ENCODE measurements at regions not wholly inside any gene's neighbourhood (a gene's known extent, or its start where the extent isn't known, plus 50 kb on each side); places are given as distances from the start of the nearest gene placed in this dataset.

DNA sequence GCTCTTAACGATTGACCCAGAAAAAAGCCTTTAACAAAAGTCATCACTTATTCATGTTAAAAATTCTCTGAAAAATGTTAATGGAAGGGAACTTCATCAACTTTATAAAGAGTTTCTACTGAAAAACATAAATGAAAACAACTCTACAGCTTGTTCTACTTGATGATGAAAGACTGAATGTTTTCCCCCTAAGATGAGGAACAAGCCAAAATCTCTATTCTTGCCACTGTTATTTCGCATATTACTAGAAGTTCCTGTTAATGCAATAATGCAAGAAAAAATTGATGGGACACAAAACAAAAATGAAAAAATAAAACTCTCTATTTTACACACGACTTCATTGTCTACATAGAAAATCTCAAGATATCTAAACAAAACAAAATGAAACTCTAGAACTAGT, 249.8 kb upstream of the AKR1E2 start:
- Mint-ChIP-seq H3K4me1 (ENCODE audit: unreplicated experiment) (no peaks in the 10 kb centered on the region), H3K9me3 (ENCODE audit: unreplicated experiment) (no peaks in the 10 kb centered on the region), H3K36me3 (ENCODE audit: low read depth, unreplicated experiment) (no peaks in the 10 kb centered on the region), H3K27ac (ENCODE audit: unreplicated experiment) (no peak overlapping the region), H3K27me3 (ENCODE audit: unreplicated experiment) (no peaks in the 10 kb centered on the region), H3K4me3 (ENCODE audit: unreplicated experiment) (no peak overlapping the region)
- DNase-seq (ENCODE audit: low spot score), result no peak
- TF ChIP-seq, protein P1, sequence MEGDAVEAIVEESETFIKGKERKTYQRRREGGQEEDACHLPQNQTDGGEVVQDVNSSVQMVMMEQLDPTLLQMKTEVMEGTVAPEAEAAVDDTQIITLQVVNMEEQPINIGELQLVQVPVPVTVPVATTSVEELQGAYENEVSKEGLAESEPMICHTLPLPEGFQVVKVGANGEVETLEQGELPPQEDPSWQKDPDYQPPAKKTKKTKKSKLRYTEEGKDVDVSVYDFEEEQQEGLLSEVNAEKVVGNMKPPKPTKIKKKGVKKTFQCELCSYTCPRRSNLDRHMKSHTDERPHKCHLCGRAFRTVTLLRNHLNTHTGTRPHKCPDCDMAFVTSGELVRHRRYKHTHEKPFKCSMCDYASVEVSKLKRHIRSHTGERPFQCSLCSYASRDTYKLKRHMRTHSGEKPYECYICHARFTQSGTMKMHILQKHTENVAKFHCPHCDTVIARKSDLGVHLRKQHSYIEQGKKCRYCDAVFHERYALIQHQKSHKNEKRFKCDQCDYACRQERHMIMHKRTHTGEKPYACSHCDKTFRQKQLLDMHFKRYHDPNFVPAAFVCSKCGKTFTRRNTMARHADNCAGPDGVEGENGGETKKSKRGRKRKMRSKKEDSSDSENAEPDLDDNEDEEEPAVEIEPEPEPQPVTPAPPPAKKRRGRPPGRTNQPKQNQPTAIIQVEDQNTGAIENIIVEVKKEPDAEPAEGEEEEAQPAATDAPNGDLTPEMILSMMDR (IDR thresholded peaks at IDR 0.05; ENCODE audit: unreplicated experiment), result no peak

DNA sequence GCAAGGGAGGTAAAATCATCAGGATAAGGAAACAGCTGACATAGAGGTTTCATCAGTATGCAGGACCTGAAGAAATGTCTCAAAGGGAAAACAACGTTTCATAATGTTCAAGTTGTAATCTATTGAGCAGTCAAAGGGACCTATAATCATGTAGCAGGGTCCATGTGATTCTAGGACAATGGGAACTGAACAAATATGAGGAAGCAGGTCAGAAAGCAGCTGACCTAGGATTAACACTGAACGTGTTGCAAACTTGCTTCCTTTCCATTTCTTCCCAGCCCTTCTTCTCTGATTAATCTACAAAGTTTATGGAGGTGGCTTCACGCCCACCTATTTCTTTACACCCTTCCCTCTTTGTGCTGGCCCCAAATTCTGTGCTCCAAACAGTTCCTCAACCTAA, 256.9 kb upstream of the AKR1E2 start:
- TF ChIP-seq, protein P1 (IDR thresholded peaks at IDR 0.05; ENCODE audit: unreplicated experiment), result no peak
- Mint-ChIP-seq H3K9me3 (ENCODE audit: unreplicated experiment) (no peaks in the 10 kb centered on the region), H3K27me3 (ENCODE audit: unreplicated experiment) (no peaks in the 10 kb centered on the region), H3K36me3 (ENCODE audit: low read depth, unreplicated experiment) (no peaks in the 10 kb centered on the region), H3K4me1 (ENCODE audit: unreplicated experiment) (no peaks in the 10 kb centered on the region), H3K4me3 (ENCODE audit: unreplicated experiment) (no peak overlapping the region), H3K27ac (ENCODE audit: unreplicated experiment) (no peak overlapping the region)
- DNase-seq (ENCODE audit: low spot score), result no peak

DNA sequence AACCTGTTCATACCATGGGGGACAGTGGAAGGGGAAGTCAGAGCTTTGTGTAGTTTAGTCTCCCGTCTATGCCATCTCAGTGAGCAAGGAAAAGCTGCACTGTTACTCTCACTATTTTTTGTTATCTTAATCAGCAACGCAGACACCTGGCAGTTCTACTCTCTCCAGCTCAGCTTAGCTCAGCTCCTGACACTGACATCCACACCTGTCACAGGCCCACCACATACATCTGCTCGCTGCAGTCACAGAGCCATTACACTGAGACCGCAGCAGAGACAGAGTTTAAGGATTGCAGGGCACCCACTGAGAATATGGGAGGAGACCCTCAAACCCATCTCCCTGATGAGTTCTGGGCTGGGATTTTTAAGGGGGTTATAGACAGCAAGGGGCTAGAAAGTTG, 257.3 kb upstream of the AKR1E2 start:
- no peak for DNase-seq (ENCODE audit: low spot score)
- TF ChIP-seq, protein P1 (IDR thresholded peaks at IDR 0.05; ENCODE audit: unreplicated experiment), result no peak
- Mint-ChIP-seq H3K27ac (ENCODE audit: unreplicated experiment) (no peak overlapping the region), H3K9me3 (ENCODE audit: unreplicated experiment) (no peaks in the 10 kb centered on the region), H3K4me3 (ENCODE audit: unreplicated experiment) (no peak overlapping the region), H3K36me3 (ENCODE audit: low read depth, unreplicated experiment) (no peaks in the 10 kb centered on the region), H3K27me3 (ENCODE audit: unreplicated experiment) (no peaks in the 10 kb centered on the region), H3K4me1 (ENCODE audit: unreplicated experiment) (no peaks in the 10 kb centered on the region)

DNA sequence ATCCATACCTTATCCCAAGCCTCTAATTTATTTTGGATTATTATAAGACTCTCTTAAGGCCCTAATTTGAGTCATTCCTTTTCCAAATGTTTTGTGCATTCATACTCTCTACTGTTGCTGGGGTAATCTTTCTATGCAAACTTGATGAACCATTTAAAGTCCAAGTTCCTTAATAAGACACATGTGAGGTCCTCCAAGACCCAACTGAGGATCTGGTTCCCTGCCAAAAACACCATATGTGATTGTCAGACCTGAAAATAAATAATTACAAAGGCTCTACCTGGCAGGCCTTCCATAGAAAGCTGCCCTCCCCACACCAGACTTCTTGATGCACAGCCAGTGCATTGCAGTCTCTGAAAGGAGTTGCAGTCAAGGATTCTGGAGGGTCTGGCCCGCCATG, 257.9 kb upstream of the AKR1E2 start:
- Mint-ChIP-seq H3K36me3 (ENCODE audit: low read depth, unreplicated experiment) (no peaks in the 10 kb centered on the region), H3K4me3 (ENCODE audit: unreplicated experiment) (no peak overlapping the region), H3K4me1 (ENCODE audit: unreplicated experiment) (no peaks in the 10 kb centered on the region), H3K9me3 (ENCODE audit: unreplicated experiment) (no peaks in the 10 kb centered on the region), H3K27ac (ENCODE audit: unreplicated experiment) (no peak overlapping the region), H3K27me3 (ENCODE audit: unreplicated experiment) (no peaks in the 10 kb centered on the region)
- DNase-seq (ENCODE audit: low spot score), result no peak
- TF ChIP-seq, protein P1 (IDR thresholded peaks at IDR 0.05; ENCODE audit: unreplicated experiment), result no peak

DNA sequence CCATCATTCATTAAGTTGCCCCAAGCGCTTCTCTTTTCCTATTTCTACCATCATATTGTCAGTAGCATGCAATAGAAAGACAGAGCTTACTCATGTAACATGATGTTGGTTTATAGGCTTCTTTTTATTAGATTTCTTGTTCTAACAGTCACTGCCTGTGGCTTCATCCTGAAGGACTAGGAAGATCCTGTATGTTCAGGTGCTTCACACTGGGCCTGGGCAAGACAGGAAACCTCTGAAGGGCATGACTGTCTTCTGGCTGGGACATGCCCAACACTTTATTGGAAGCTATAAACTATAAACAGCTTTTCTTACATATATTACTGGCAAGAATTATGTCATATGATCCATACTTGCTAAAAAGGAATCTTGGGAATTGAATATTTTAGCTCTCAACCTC, 258.4 kb upstream of the AKR1E2 start:
- Mint-ChIP-seq H3K36me3 (ENCODE audit: low read depth, unreplicated experiment) (no peaks in the 10 kb centered on the region), H3K9me3 (ENCODE audit: unreplicated experiment) (no peaks in the 10 kb centered on the region), H3K27me3 (ENCODE audit: unreplicated experiment) (no peaks in the 10 kb centered on the region), H3K4me3 (ENCODE audit: unreplicated experiment) (no peak overlapping the region), H3K4me1 (ENCODE audit: unreplicated experiment) (no peaks in the 10 kb centered on the region), H3K27ac (ENCODE audit: unreplicated experiment) (no peak overlapping the region)
- no peak for DNase-seq (ENCODE audit: low spot score)
- TF ChIP-seq, protein P1 (IDR thresholded peaks at IDR 0.05; ENCODE audit: unreplicated experiment), result no peak

Measured in endothelial cell (in vitro differentiated cells).